Activated CD8-positive, alpha-beta T cell treated with anti-CD3 and anti-CD28 coated beads, Interleukin-2, amount 10 ng/mL, durations not matched to agents 7 days and 5 days (primary cell): ENCODE measurements at regions not wholly inside any gene's neighbourhood (a gene's known extent, or its start where the extent isn't known, plus 50 kb on each side); places are given as distances from the start of the nearest gene placed in this dataset.

ENCODE experiments used
- ATAC-seq: fragments of 150-1000 bp; cut with Tn5 transposase; one replicate; pipeline ENCODE4 v1.10.0; 2021; ENCODE audit warnings: moderate library complexity
- CTCF ChIA-PET: fragments of 350-600 bp; sonication (Branson Sonifier 250); formaldehyde crosslinking; loops from one replicate; lab custom pipeline; 2021; ENCODE audit warnings: antibody characterized with exemption; lab: Charles Lee
- POLR2A ChIA-PET: fragments of 350-600 bp; sonication (Branson Sonifier 250); formaldehyde crosslinking; loops from one replicate; lab custom pipeline; 2021; ENCODE audit warnings: antibody characterized with exemption; lab: Charles Lee
- DNase-seq: peaks from one replicate; pipeline ENCODE4 v3.0.0-alpha.2; 2020
- H3K27ac Mint-ChIP-seq: one replicate; pipeline ENCODE4 v1.8.0; 2021; ENCODE audit warnings: mild to moderate bottlenecking, mixed read lengths
- H3K27me3 Mint-ChIP-seq: one replicate; pipeline ENCODE4 v1.8.0; 2021; ENCODE audit warnings: low read depth, mixed read lengths
- H3K36me3 Mint-ChIP-seq: one replicate; pipeline ENCODE4 v1.8.0; 2021; ENCODE audit warnings: low read depth, mixed read lengths
- H3K4me1 Mint-ChIP-seq: one replicate; pipeline ENCODE4 v1.8.0; 2021; ENCODE audit warnings: low read depth, mixed read lengths
- H3K4me3 Mint-ChIP-seq: one replicate; pipeline ENCODE4 v1.8.0; 2021; ENCODE audit warnings: mild to moderate bottlenecking, mixed read lengths
- H3K9me3 Mint-ChIP-seq: one replicate; pipeline ENCODE4 v1.8.0; 2022; ENCODE audit warnings: mixed read lengths; ENCODE audit not compliant: insufficient read depth

GRCh38 chr16:82248677-82249076, 78.7 kb upstream of the MPHOSPH6 start:
- Mint-ChIP-seq H3K4me1 (no peaks in the 10 kb centered on the region), H3K27me3 (peaks cover 6% of the 10 kb centered on the region), H3K36me3 (no peaks in the 10 kb centered on the region), H3K27ac (no peak overlapping the region), H3K4me3 (no peak overlapping the region), H3K9me3 (no peaks in the 10 kb centered on the region)
- POLR2A ChIA-PET = no interaction called here
- CTCF ChIA-PET = interaction anchor here (1.2 kb wide), 1 partner anchor 14 kb away, joined by 3 read pairs; no protein-coding TSS in a partner anchor
- ATAC-seq (no peak), DNase-seq (no peak)

DNA sequence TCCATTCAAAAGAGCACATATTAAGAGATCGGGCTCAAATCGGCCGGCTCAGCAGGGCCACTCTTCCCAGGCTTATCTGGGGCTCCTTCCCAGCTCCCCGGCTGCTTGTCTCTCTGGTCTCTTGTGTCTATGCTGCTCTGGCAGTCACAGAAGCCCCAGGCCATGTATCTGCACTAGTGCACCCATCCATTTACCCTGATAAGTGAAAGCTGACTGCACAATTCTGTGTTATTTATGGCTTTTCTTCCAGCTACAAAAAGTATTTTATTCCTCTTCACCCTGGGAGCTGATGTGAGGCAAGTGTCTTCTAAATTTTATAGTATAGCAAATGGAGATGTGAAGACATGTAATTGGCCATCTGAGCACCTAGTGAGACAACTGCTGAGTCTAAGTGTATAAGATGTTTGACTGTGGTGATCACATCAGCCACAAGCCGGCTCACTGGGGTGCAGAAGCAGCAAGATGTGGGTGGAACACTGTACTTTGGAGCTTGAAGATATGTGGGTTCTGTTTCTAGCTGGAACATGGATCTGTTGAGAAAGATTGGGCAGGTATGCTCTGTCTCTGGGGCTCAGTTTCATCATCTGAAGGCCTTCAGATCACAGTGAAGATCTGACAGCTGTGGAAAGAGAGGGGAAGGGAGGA, 78.1 kb upstream of the MPHOSPH6 start:
- CTCF ChIA-PET = interaction anchor here (1.2 kb wide), 1 partner anchor 15 kb away, joined by 3 read pairs; no protein-coding TSS in a partner anchor
- Mint-ChIP-seq H3K36me3 (no peaks in the 10 kb centered on the region), H3K27ac (no peak overlapping the region), H3K4me1 (no peaks in the 10 kb centered on the region), H3K27me3 (peaks cover 6% of the 10 kb centered on the region), H3K4me3 (no peak overlapping the region), H3K9me3 (no peaks in the 10 kb centered on the region)
- no peak for ATAC-seq
- no peak for DNase-seq
- POLR2A ChIA-PET = no interaction called here

- POLR2A ChIA-PET = no interaction called here
These were observed 72.2 kb upstream of the MPHOSPH6 start for GRCh38 chr16:82242201-82242600.

GRCh38 chr16:82241469-82242052, 71.5 kb upstream of the MPHOSPH6 start:
- ChIA-PET POLR2A (no interaction called here), CTCF (no interaction called here)
- ATAC-seq = no peak
- H3K9me3 Mint-ChIP-seq = no peaks in the 10 kb centered on the region
- H3K4me1 Mint-ChIP-seq = no peaks in the 10 kb centered on the region
- H3K36me3 Mint-ChIP-seq = no peaks in the 10 kb centered on the region
- peaks cover 17% of the 10 kb centered on the region for H3K27me3 Mint-ChIP-seq
- H3K4me3 Mint-ChIP-seq = no peak overlapping the region
- H3K27ac Mint-ChIP-seq = no peak overlapping the region
- DNase-seq = no peak

More at GRCh38 chr16:82242201-82242600, 72.2 kb upstream of the MPHOSPH6 start:
- peaks cover 12% of the 10 kb centered on the region for H3K27me3 Mint-ChIP-seq
- no peaks in the 10 kb centered on the region for H3K36me3 Mint-ChIP-seq
- H3K4me3 Mint-ChIP-seq = no peak overlapping the region
- no peak overlapping the region for H3K27ac Mint-ChIP-seq
- H3K4me1 Mint-ChIP-seq = no peaks in the 10 kb centered on the region
- CTCF ChIA-PET = interaction anchor here (1.4 kb wide), 1 partner anchor 22 kb away, joined by 4 read pairs; no protein-coding TSS in a partner anchor
- DNase-seq (no peak), ATAC-seq (no peak)
- no peaks in the 10 kb centered on the region for H3K9me3 Mint-ChIP-seq

DNA sequence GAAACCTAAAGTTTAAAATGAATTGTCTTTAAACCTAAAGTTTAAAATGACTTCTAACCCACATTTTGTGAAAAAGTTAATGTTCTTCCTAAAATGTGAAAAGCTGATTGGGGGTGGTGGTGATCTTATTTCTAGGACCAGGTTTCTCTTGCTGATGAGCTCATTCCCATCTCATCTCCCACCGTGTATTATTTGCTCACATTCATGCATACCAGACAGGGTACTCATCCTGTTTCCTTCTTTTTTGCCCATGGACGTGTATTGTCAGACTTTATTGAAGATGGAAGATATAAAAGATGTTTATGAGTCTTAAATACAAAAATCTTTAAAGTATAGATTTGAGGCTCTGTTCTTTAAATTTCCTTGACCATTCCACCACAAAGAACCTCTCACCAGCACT, 70.1 kb upstream of the MPHOSPH6 start:
- Mint-ChIP-seq H3K4me1 (no peaks in the 10 kb centered on the region), H3K36me3 (no peaks in the 10 kb centered on the region), H3K27ac (no peak overlapping the region), H3K4me3 (no peak overlapping the region), H3K27me3 (peaks cover 17% of the 10 kb centered on the region), H3K9me3 (no peaks in the 10 kb centered on the region)
- ATAC-seq (no peak), DNase-seq (no peak)
- ChIA-PET POLR2A (no interaction called here), CTCF (interaction anchor here (0.7 to 1.1 kb wide), 2 partner anchors 9 to 23 kb away, joined by 3 read pairs; no protein-coding TSS in a partner anchor)

- POLR2A ChIA-PET = no interaction called here
- Mint-ChIP-seq H3K4me3 (no peak overlapping the region), H3K36me3 (no peaks in the 10 kb centered on the region), H3K27me3 (peaks cover 17% of the 10 kb centered on the region), H3K9me3 (no peaks in the 10 kb centered on the region), H3K4me1 (no peaks in the 10 kb centered on the region), H3K27ac (no peak overlapping the region)
- CTCF ChIA-PET = interaction anchor here (0.7 to 2.0 kb wide), 4 partner anchors 27 to 346 kb away, joined by 3 to 7 read pairs (median 4); no protein-coding TSS in a partner anchor
- no peak for ATAC-seq
- no peak for DNase-seq
These were observed 66.9 kb upstream of the MPHOSPH6 start for GRCh38 chr16:82236875-82237274.

DNA sequence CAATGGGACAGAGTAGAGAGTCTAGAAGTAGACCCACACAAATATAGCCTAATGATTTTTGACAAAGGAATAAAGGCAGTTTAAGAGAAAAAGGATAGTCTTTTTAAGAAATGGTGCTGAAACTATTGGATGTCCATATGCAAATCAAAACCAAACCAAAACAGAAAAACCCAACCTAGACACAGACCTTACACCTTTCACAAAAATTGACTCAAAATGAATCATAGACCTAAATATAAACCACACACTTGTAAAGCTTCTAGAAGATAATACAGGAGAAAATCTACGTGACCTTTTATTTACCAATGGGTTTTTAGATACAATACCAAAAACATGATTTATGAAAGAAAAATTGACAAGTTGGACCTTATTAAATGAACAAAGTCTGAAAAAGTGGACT, 66.4 kb upstream of the MPHOSPH6 start:
- Mint-ChIP-seq H3K4me1 (no peaks in the 10 kb centered on the region), H3K9me3 (no peaks in the 10 kb centered on the region), H3K36me3 (no peaks in the 10 kb centered on the region), H3K27ac (no peak overlapping the region), H3K27me3 (peaks cover 17% of the 10 kb centered on the region), H3K4me3 (no peak overlapping the region)
- ChIA-PET POLR2A (no interaction called here), CTCF (interaction anchor here (0.7 to 2.0 kb wide), 3 partner anchors 27 to 345 kb away, joined by 3 to 7 read pairs (median 3); no protein-coding TSS in a partner anchor)
- ATAC-seq = no peak
- no peak for DNase-seq

DNA sequence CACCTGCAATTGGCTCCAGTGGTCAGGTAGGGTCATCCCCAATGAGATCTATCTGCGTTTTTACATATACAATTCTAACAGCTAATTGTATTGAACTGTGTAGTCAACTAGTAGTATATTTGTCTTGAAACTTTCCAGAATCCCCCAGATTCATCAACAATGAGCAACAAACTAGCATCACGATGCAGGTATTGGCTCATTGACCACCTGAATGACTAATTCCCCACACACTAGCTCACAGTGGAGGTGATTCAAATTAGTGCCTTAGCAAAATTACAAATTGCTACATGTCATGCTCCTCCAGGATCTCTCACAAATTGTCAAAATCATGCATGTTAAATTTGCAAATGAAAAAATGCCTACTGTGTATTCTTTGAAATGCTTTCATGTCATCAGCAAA, 62.8 kb upstream of the MPHOSPH6 start:
- Mint-ChIP-seq H3K36me3 (no peaks in the 10 kb centered on the region), H3K4me3 (no peak overlapping the region), H3K4me1 (no peaks in the 10 kb centered on the region), H3K27ac (no peak overlapping the region), H3K9me3 (no peaks in the 10 kb centered on the region), H3K27me3 (peaks cover 16% of the 10 kb centered on the region)
- CTCF ChIA-PET = no interaction called here
- POLR2A ChIA-PET = no interaction called here
- no peak for ATAC-seq
- no peak for DNase-seq

GRCh38 chr16:82231008-82231787, 61.2 kb upstream of the MPHOSPH6 start:
- ChIA-PET POLR2A (no interaction called here), CTCF (interaction anchor here (0.7 to 3.2 kb wide), 12 partner anchors 8 to 341 kb away, joined by 3 to 28 read pairs (median 4); partner anchors contain the start of genes MPHOSPH6 and SDR42E1)
- Mint-ChIP-seq H3K36me3 (no peaks in the 10 kb centered on the region), H3K4me3 (no peak overlapping the region), H3K27me3 (peaks cover 13% of the 10 kb centered on the region), H3K4me1 (no peaks in the 10 kb centered on the region), H3K9me3 (no peaks in the 10 kb centered on the region), H3K27ac (no peak overlapping the region)
- DNase-seq (no peak), ATAC-seq (no peak)

GRCh38 chr16:82229800-82230619, 60.0 kb upstream of the MPHOSPH6 start:
- H3K36me3 Mint-ChIP-seq = no peaks in the 10 kb centered on the region
- no peaks in the 10 kb centered on the region for H3K9me3 Mint-ChIP-seq
- no peak overlapping the region for H3K27ac Mint-ChIP-seq
- H3K27me3 Mint-ChIP-seq = peaks cover 12% of the 10 kb centered on the region
- DNase-seq = peak; percentile 72
- CTCF ChIA-PET = interaction anchor here (0.6 to 3.2 kb wide), 37 partner anchors 7 to 369 kb away, joined by 3 to 28 read pairs (median 3); partner anchors contain the start of genes MPHOSPH6 and SDR42E1
- POLR2A ChIA-PET = no interaction called here
- no peak overlapping the region for H3K4me3 Mint-ChIP-seq
- H3K4me1 Mint-ChIP-seq = no peaks in the 10 kb centered on the region
- peak; percentile 61 for ATAC-seq

- Mint-ChIP-seq H3K4me3 (no peak overlapping the region), H3K27ac (no peak overlapping the region), H3K9me3 (no peaks in the 10 kb centered on the region), H3K27me3 (peaks cover 19% of the 10 kb centered on the region), H3K36me3 (no peaks in the 10 kb centered on the region), H3K4me1 (no peaks in the 10 kb centered on the region)
- ATAC-seq (no peak), DNase-seq (no peak)
- ChIA-PET CTCF (no interaction called here), POLR2A (no interaction called here)
These were observed 56.3 kb upstream of the MPHOSPH6 start for GRCh38 chr16:82226327-82226726.
